Ovary (tissue), 7 donors: ENCODE measurements at regions not wholly inside any gene's neighbourhood (a gene's known extent, or its start where the extent isn't known, plus 50 kb on each side); places are given as distances from the start of the nearest gene placed in this dataset.

Experiments used
- DNase-seq, 5 donors: peaks; one replicate each; pipeline ENCODE4 v3.0.0-alpha.2; 2019 to 2020
- H3K27ac ChIP-seq, 2 donors: fragments of 200-600 bp; one replicate each; pipeline versions ENCODE4 v1.5.1 to v1.8.0; 2019 to 2022
- H3K27me3 ChIP-seq: fragments of 200-600 bp; one replicate; pipeline ENCODE4 v1.8.0; 2022
- H3K36me3 ChIP-seq: fragments of 200-600 bp; sonication (generic); one replicate; pipeline ENCODE4 v1.5.1; 2019
- H3K4me1 ChIP-seq: one replicate; pipeline ENCODE4 v1.8.1; 2013; ENCODE audit warnings: mild to moderate bottlenecking, moderate library complexity; ENCODE audit not compliant: insufficient read depth
- H3K4me3 ChIP-seq: fragments of 200-600 bp; sonication (generic); one replicate; pipeline ENCODE4 v1.5.1; 2017
- H3K9me3 ChIP-seq, 2 donors: fragments of 200-600 bp in 1 of 2; sonication (generic) in 1 of 2; one replicate each; pipeline versions ENCODE4 v1.5.1 to v1.8.1; 2013 to 2019; ENCODE audit warnings: mild to moderate bottlenecking in 1 of 2, moderate library complexity in 1 of 2
- EP300 ChIP-seq: sonication (generic); formaldehyde crosslinking; IDR thresholded peaks from one replicate; pipeline ENCODE4 v1.6.1; 2017; ENCODE audit warnings: antibody characterized with exemption
- POLR2A ChIP-seq: fragments of 450-650 bp; IDR thresholded peaks from one replicate; pipeline ENCODE4 v1.6.1; 2017; ENCODE audit warnings: antibody characterized with exemption, mild to moderate bottlenecking, moderate library complexity
- WGBS, 3 donors: extraction: QIAGEN DNeasy Blood & Tissue Kit in 1 of 3; methylation state at CpG; one replicate each; pipeline versions ENCODE4 v1.1.5 to v1.1.7; 2013 to 2017; 5-methylcytosine and 5-hydroxymethylcytosine counted together
- intact Hi-C, 4 donors: fragments of 100-400 bp; cut with DNase I; formaldehyde crosslinking; loops; one replicate each; pipeline versions ENCODE4 v1.11.0 to v1.15.1; 2022 to 2023
- TF ChIP-seq, protein P1 (sequence below), 3 donors: fragments of 450-650 bp in 2 of 3; fragments of 200-600 bp in 1 of 3; IDR thresholded peaks; one replicate each; pipeline versions ENCODE4 v1.5.1 to v1.8.0; 2016 to 2022; ENCODE audit warnings: antibody characterized with exemption in 3 of 3, mild to moderate bottlenecking in 1 of 3
- donor health status: DM: no; HTN: no; CAD: no; lungs with moderate emphysema.
- donor health status: DM: no; HTN: no; CAD: no.
- donor health status: Bipolar disorder and iron deficiency.
- donor health status: DM: no; HTN: no; CAD: no.
- donor health status: DM: yes; HTN: yes; CAD: no.

DNA sequence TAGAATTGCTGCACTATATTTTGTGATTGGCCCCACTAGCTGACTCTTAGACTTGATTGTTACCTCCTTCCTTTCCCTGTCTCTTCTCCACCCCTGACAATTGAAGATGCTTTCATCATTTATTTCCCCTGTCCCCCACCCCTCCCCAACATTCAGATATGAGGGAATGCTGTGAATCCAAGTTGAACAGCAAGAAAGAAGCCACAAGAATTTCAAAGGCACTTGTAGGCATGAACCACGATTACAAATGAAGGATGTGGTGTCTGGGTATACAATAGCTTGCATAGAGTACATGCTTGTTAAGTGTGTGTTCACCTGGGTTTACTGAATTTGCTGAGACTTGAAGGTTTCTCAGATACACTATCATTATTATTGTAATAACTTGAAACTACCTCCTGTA is 78.3 kb upstream of the TRIO start:
- DNase-seq = no peak
- Histone ChIP-seq H3K27ac (no peak overlapping the region), H3K4me3 (no peak overlapping the region), H3K36me3 (no peaks in the 10 kb centered on the region), H3K27me3 (no peaks in the 10 kb centered on the region), H3K9me3 (no peaks in the 10 kb centered on the region), H3K4me1 (no peaks in the 10 kb centered on the region)
- 50 to 61% (median 51%) methylated on average over 1 of the region's 1 CpG for WGBS, 3 donors
- TF ChIP-seq EP300 = no peak
- TF ChIP-seq, protein P1, sequence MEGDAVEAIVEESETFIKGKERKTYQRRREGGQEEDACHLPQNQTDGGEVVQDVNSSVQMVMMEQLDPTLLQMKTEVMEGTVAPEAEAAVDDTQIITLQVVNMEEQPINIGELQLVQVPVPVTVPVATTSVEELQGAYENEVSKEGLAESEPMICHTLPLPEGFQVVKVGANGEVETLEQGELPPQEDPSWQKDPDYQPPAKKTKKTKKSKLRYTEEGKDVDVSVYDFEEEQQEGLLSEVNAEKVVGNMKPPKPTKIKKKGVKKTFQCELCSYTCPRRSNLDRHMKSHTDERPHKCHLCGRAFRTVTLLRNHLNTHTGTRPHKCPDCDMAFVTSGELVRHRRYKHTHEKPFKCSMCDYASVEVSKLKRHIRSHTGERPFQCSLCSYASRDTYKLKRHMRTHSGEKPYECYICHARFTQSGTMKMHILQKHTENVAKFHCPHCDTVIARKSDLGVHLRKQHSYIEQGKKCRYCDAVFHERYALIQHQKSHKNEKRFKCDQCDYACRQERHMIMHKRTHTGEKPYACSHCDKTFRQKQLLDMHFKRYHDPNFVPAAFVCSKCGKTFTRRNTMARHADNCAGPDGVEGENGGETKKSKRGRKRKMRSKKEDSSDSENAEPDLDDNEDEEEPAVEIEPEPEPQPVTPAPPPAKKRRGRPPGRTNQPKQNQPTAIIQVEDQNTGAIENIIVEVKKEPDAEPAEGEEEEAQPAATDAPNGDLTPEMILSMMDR (IDR thresholded peaks at IDR 0.05) = no peak
- no peak for TF ChIP-seq POLR2A
- intact Hi-C loops = no loop called here

DNA sequence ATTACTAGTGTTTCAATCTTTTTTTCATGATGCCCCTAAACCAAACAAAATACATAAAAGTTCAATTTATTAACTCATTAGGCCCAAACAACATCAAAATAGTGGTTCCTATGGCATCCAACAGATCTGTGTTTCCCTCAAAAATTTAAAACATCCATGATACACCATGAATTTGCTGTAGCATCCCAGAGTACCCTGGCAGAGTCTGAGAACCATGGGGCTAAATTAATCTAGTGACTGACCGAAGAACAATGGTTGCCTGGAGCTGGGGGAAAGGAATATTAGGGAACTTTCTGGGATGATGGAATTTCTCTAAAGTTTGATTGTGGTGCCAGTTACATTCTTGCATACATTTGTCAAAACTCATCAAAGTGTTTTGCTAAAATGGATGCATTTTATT is 79.5 kb upstream of the TRIO start:
- WGBS, 3 donors = 94 to 99% (median 94%) methylated on average over 1 of the region's 1 CpG
- H3K4me1 ChIP-seq = no peaks in the 10 kb centered on the region
- H3K4me3 ChIP-seq = no peak overlapping the region
- intact Hi-C loops = no loop called here
- no peak for DNase-seq
- TF ChIP-seq EP300 = no peak
- TF ChIP-seq POLR2A = no peak
- TF ChIP-seq, protein P1 (IDR thresholded peaks at IDR 0.05) = no peak
- no peaks in the 10 kb centered on the region for H3K9me3 ChIP-seq
- no peak overlapping the region for H3K27ac ChIP-seq
- H3K36me3 ChIP-seq = no peaks in the 10 kb centered on the region
- no peaks in the 10 kb centered on the region for H3K27me3 ChIP-seq

DNA sequence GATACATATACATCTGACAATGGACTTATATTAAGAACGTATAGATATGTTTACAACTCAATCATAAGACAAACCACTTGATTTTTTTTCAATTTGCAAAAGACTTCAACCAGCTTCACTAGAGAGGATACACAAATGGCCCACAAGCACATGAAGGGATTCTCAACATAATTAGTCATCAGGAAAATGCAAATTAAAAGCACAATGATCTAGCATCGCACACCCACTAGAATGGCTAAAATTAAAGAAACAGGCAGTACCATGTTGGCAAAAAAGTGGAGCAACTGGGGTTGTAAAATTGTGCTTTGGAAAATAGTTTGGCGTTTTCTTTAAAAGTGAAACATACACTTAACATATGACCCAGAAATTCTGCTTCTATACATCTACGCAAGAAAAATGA is 80.0 kb upstream of the TRIO start:
- no peak for DNase-seq
- Histone ChIP-seq H3K4me3 (no peak overlapping the region), H3K36me3 (no peaks in the 10 kb centered on the region), H3K27me3 (no peaks in the 10 kb centered on the region), H3K27ac (no peak overlapping the region), H3K9me3 (no peaks in the 10 kb centered on the region), H3K4me1 (no peaks in the 10 kb centered on the region)
- 75 to 86% (median 77%) methylated on average over 4 of the region's 4 CpGs for WGBS, 3 donors
- TF ChIP-seq EP300 (no peak), POLR2A (no peak)
- TF ChIP-seq, protein P1 (IDR thresholded peaks at IDR 0.05) = no peak
- intact Hi-C loops = no loop called here

DNA sequence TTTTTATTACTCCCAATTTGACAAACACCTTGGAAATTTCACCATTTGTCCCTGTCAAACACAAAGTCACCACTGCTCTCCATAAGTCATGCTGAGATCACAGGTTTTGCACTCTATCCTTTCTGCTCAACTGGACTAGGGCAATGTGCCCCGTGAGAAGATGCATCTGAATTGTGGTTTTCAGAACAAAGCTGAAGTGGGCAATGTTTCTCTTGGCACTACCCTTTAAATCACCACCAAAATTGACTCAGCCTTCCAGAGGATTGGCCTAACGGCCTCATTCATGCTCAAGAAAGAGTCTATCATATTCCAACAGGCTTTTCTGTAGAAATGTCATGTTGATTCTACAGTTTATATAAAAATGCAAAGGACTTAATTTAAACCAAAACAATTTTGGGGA is 81.0 kb upstream of the TRIO start:
- no peaks in the 10 kb centered on the region for H3K4me1 ChIP-seq
- H3K9me3 ChIP-seq = no peaks in the 10 kb centered on the region
- no peaks in the 10 kb centered on the region for H3K27me3 ChIP-seq
- intact Hi-C loops = no loop called here
- TF ChIP-seq EP300 = no peak
- no peak for TF ChIP-seq POLR2A
- TF ChIP-seq, protein P1 (IDR thresholded peaks at IDR 0.05) = no peak
- H3K27ac ChIP-seq = no peak overlapping the region
- no peak for DNase-seq
- 75 to 86% (median 78%) methylated on average over 2 of the region's 2 CpGs for WGBS, 3 donors
- H3K36me3 ChIP-seq = no peaks in the 10 kb centered on the region
- H3K4me3 ChIP-seq = no peak overlapping the region

DNA sequence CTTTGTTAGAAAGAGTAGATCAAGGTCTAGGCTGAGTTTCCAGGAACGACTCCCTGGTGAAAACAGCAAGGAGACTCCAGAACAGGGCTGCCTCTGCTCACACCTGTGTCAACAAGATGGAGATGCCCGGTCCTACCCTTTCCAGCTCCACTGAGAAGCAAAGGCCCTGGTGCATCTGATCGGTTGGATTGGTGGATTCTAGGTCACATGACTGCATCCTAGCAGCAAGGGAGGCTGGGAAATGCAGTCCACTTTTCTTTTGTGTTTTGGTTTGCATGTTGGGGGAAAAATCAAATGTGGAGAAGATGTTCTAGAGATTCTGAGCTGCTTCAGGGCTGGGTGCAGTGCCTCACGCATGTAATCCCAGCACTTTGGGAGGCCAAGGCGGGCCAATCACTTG is 82.0 kb upstream of the TRIO start:
- DNase-seq = no peak
- Histone ChIP-seq H3K9me3 (no peaks in the 10 kb centered on the region), H3K4me1 (no peaks in the 10 kb centered on the region), H3K36me3 (no peaks in the 10 kb centered on the region), H3K27me3 (no peaks in the 10 kb centered on the region), H3K4me3 (no peak overlapping the region), H3K27ac (no peak overlapping the region)
- TF ChIP-seq POLR2A (no peak), EP300 (no peak)
- TF ChIP-seq, protein P1 (IDR thresholded peaks at IDR 0.05) = no peak
- WGBS, 3 donors = 87 to 95% (median 88%) methylated on average over 5 of the region's 5 CpGs
- intact Hi-C loops = no loop called here
